DMS79 treated with DMSO at 0.1 percent for 48 hours (cell line): ENCODE measurements at regions not wholly inside any gene's neighbourhood (a gene's known extent, or its start where the extent isn't known, plus 50 kb on each side); places are given as distances from the start of the nearest gene placed in this dataset.
"Not testable (repeated sequence)": the region's sequence is repeated elsewhere in the genome, so short reads cannot be mapped to it uniquely, and the experiment has no call there.

Experiments used
- DNase-seq: peaks from one replicate; lab custom pipeline; 2025; lab: John Stamatoyannopoulos, UW

DNA sequence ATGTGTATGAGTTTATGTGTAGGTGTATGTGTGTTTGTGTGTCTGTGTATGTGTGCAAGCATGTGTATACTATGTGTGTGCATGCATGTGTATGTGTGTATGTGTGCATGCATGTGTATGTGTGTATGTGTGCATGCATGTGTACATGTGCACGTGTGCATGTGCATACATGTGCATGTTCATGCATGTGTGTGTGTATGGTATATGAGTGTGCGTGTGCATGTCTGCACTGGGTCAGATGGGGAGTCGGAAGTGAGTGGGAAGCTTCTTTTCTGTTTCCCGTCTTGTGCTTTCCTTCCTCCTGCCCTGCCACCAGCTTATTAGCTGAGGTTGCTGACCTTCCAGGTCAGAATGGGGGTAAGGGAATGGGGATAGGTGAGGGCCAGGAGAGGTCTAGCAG is 174.7 kb downstream of the MAP2K4 start:
- no peak for DNase-seq

DNA sequence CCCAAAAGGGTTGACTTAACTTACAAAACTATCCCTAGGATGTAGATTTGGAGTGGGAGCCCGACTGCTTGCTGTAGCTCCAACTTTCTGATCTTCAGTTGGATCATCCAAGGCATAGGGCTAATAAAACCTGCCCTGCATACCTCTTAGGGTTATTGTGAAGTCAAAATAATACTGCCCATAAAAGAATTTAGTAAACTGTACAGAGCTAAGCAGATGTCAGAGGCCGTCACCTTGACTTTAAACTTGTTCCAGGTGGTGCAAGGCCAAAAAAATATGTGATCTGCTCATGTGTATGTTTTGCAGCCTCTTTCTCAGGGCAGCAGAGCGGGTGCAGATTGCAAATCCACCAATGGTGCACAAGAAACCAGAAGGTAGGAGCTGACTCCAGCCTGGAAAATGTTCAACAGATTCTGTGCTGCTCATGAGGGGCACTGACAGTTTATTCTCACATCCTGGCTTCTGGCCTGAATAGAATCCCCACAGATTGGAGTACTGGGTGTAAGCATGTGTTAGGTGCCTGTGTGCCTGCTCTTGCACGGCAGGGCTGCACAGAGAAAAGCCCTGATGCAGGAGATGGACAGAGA is 180.7 kb downstream of the MAP2K4 start:
- DNase-seq, result no peak

DNA sequence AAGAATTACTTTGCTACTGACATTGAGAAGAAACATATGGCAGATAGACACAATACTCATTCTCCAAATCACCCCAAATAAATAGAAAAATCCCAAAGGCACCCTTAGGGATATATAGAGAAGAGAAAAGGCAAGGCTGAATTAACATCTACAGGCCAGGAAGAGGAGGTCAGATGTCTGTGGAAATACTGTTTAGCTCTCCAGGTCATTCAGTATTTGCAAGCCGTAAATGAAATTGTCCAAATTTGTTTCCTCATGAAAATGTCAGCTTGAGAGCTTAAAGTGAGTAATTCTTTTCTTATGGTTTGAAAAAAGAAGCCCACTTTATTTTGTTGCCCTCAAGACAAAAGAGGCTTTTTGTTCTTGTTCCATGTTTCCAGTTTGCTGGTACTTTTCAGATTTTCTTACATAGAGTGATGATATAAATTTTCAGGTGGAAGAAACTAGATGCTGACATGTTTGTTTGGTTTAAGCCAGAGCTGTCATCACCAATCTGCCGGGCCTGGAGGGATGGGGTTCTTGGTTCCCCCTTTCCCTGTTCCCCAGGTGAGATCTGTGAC is 189.0 kb downstream of the MAP2K4 start:
- no peak for DNase-seq

DNA sequence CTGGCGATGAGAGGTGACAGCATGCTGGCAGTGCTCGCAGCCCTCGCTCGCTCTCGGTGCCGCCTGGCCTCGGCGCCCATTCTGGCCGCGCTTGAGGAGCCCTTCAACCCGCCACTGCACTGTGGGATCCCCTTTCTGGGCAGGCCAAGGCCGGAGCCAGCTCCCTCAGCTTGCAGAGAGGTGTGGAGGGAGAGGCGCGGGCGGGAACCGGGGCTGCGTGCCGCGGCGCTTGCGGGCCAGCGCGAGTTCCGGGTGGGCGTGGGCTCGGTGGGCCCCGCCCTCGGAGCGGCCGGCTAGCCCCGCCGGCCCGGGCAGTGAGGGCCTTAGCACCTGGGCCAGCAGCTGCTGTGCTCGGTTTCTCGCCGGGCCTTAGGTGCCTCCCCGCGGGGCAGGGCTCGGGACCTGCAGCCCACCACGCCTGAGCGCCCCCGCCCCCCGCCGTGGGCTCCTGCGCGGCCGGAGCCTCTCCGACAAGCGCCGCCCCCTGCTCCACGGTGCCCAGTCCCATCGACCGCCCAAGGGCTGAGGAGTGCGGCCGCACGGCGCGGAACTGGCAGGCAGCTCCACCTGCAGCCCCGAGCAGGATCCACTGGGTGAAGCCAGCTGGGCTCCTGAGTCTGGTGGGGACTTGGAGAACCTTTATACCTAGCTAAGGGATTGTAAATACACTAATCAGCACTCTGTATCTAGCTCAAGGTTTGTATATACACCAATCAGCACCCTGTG is 200.2 kb downstream of the MAP2K4 start:
- DNase-seq, result not testable (repeated sequence)

DNA sequence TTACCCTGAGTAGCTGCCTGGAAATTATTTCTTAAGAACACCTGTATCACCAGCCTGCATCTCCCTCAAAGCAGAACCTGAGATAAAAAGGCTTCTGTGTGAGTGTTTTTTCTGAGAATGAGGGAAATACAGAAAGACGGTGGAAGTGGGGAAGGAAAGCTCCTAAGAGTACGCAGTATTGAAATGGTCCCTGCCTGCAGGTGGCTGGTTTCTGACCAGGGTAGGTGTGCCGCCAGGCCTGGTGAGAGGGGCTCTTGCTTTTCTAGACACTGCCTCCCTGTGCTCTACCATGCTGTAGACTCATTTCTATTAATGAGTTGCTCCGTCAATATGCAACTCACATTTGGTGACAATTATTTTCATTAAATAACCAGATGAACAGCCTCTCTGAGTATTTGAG is 201.7 kb downstream of the MAP2K4 start:
- DNase-seq, result no peak

DNA sequence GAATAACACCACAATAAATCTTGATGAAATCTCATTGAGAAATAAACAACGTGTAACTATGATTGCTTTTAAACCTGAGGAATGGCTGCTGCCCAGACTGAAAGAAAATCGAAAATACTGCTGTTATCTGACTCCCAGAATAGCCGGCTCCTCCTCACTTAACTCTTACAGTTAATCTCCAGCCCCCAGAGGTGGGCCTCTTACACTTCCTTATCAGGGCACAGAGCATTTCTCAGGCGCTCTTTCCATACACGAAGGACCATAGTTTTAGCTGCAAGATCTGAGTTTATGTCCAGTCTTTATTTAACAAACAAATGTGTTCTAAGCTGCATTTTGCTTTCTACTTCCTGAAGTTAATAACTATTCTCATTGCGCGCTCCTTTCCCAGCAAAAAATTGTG is 206.9 kb downstream of the MAP2K4 start:
- DNase-seq, result no peak

DNA sequence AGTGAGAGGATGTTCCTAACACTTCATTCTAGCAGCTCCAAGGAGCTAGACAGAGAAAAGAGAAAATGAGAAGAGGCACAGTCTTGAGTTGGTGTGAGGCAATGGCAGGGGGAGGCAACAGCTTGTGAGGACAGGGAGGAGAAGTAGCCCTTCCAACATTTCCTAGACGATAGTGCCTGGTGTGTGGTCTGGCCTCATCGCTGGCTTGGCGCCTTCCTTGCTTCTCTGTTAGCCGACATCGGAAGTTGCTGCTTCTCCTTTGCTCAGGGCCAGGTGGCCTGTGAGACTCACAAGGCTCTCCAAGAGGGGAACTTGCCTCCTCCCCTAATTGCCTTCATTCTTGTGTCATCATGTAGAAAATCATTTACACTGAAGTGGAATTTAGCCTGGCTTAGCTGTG is 208.7 kb downstream of the MAP2K4 start:
- DNase-seq, result no peak

DNA sequence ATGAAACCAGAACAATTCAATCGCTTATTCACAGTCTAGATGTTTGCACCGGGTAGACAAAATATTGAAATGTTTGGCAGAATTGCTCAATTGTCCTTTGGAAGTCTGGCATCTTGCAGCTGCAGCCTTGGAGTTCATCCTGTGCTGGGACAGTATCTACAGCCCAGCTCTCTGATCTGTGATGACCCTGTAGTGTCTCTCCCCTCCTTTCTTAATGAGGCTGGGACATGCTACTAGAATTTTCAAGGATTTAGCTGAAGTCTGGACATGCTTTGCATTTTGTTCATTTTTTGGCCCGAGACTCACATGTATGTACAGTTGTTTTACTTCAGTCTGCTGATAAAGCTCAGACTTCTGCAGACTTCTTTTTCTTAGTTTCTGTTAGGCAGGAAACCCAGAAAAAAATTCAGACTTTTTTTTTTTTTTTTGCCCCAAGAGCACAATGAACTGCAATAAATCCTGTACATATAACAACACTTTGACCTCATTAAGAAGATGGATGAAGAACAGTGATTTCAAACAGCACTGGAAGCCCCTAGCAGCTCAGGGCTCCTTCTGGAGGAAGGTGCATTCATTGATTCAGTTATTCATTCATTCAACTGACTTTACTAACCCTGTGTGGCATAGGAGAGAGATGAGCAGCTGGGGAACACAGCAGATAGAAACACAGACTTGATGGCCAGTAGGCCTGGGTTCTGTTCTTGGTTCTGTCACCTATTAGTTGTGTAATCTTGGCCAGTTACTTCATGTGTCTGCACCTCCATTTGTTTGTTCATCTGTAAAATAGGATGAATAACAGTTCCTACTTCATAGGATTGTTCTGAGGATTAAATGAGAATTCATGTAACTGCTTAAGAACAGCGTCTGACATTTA is 210.0 kb downstream of the MAP2K4 start:
- DNase-seq, result no peak

DNA sequence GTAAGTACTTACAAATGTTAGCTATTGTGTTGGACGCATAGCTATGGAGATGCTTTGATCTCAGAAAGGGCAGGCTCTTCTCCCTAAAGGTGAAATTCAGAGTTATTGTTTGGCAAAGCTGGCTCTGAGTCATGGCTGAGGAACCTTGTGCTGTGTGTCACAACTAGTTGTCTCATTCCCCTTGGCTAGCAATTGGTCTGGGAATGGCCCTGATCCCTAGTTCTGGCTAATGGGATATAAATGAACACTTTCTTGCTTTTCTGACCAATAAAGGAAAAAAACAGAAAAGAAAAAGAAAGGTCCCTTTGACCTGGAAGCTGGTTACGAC is 210.6 kb downstream of the MAP2K4 start:
- DNase-seq, result no peak

DNA sequence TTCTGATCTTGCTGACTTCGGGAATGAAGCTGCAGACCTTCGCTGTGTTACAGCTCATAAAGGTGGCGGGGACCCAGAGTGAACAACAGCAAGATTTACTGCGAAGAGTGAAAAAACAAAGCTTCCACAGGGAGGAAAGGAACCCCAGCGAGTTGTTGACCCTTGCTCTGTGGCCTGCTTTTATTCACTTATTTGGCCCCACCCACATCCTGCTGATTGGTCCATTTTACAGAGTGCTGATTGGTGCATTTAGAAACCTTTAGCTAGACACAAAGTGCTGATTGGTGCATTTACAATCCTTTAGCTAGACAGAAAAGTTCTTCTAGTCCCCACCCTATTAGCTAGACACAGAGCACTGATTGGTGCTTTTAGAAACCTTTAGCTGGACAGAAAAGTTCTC is 218.3 kb downstream of the MAP2K4 start:
- DNase-seq, result not testable (repeated sequence)

DNA sequence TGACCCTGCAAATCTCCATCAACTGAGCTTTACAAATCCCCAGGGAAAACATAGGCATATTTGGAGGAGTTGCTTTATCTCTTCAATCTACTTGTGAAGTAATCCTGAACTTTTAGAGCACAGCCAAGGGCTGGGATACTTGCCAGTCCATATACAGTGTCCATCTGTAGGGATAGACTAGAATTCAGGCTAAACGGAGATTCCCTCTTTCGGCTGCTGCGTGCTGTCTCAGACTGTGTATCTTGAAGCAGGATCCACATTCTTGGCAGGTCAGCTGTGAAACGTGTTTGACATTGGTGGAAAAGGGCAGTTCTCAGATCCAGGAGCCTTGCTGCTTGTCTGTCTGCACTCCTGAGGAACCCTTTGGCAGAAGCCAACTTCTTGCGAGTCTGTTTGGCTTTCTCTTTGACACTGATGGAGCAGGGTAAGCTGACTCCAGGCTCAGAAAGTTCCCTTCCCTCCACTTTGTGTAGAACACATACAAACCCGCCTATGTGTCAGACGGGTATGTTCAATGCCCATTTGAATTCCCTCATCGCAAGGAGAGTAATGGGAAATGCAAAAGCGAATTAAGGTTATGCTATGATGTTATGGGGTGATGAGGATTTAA is 221.8 kb downstream of the MAP2K4 start:
- DNase-seq, result no peak

DNA sequence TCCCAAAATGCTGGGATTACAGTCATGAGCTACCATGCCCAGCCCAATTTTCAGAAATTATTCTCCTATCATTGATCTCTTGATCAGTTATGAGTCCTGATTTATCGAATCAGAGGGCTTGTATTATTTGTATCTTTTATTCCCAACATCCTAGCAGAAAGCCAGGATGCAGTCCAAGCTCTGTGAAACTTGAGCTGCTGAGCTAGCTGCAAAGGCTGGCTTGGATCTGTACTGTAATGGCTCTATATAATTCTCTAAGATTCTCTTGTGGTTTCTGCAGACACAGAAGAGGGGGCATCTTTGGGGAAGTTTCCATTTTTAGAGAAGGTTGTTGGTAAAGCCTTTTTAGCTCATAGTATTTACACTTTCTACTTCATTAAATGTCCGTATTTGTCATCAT is 227.1 kb downstream of the MAP2K4 start:
- no peak for DNase-seq

DNA sequence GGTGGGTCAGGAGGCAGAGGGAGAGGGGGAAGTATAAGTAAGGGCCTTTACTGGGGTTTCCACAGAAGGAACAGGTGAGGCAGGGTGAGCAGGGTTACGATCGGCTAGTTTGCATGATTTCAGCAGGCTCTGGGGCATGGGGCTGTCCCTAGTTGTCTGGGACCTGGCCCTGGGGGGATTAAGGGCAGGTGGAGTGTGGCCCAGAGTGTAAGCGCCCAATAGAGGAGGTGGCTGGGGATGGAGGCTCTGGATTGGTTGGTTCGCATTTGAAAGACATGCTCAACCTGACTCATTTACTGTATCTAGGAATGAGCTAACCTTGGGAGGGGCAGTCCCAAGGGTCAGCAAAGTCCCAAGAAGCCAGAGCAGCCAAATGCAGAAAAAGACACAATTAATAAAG is 230.3 kb downstream of the MAP2K4 start:
- DNase-seq, result no peak

DNA sequence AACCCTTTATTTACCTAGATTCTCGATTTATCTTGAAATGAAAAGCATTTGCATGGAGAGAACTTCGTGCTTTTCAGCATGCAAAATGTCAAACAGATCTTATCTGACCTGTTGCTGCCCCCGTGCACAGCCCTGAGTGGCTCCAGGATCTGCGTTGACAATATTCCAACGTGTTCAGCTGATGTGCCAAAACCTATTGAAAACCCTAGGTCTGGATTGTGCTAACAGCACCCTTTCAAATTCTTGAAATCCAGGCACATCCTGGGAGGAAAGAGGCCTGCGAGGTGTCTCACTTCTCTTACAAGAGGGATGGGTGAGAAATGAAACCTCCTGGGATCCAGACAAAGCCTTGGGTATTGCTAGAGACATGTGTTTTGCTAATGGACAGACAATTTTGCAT is 231.8 kb downstream of the MAP2K4 start:
- no peak for DNase-seq

DNA sequence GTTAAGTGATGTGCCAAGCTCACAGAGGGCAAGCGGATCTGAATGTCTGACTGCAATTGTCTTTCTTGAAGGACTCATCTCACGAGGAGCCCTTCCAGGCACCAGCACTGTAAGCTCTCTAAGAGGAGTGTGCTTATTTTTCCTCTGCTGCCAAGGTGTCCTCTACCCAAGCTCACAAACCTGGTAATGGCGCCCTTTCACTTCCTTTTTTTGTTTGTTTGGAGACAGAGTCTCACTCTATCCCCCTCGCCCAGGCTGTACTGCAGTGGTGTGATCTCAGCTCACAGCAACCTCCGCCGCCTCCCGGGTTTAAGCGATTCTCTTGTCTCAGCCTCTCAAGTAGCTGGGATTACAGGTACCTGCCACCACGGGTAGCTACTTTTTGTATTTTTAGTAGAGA is 233.8 kb downstream of the MAP2K4 start:
- no peak for DNase-seq

DNA sequence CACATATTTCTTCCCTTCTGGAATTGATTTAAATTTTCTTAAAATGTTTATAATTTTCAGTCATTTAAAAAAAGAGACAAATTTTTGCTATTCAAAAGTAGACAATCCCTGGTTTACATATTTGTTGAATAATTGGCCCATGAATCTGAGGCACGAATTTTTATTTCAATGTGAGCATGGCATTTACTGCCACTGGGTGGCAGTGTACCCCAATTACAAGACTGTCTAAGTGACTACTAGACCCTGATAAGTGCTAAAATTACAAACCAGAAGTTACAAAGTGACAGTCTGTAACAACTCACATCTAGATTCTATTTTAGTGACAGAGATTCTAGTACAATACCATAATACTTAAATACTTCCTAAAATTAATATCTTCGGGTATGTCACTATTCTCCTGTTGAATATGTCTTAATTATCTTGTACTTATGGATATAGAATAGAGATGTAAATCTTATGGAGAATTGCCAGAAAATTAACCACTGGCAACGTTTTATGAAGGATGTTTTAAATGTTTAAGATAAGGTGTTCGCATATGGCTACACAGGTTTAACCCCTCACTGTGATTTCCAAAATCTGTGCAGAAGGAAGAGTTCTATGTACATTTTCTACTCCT is 235.8 kb downstream of the MAP2K4 start:
- DNase-seq, result peak; percentile 3

DNA sequence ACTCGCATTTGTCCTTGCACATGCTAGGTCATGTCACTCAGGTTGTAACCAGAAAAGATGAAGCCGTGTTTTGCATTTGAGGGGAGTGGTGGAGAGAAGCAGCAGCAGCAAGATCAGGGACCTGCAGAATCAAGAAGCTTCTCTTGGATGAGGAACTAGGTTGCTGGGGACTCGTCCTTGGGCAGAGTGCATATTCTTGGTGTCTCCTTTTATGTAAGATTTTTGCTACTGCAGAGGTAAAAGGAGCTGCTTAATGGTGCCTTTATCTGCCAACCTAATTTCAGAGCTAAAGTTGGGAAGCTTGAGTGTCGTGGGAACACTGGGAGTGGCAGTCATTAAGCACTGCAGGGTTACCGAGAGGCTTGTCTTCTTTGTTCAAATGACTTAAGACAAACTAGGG is 236.5 kb downstream of the MAP2K4 start:
- DNase-seq, result no peak

DNA sequence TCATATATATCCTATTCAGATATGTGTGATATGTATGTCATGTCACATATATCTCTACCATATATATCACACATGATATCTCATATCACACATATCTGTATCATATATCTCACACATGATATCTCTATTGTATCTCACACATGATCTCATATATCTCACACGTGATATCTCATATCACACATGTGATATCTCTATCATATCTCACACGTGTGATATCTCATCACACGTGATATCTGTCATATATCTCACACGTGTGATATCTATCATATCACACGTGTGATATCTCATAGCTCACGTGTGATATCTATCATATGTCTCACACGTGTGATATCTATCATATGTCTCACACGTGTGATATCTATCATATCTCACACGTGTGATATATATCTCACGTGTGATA is 240.7 kb downstream of the MAP2K4 start:
- no peak for DNase-seq

DNA sequence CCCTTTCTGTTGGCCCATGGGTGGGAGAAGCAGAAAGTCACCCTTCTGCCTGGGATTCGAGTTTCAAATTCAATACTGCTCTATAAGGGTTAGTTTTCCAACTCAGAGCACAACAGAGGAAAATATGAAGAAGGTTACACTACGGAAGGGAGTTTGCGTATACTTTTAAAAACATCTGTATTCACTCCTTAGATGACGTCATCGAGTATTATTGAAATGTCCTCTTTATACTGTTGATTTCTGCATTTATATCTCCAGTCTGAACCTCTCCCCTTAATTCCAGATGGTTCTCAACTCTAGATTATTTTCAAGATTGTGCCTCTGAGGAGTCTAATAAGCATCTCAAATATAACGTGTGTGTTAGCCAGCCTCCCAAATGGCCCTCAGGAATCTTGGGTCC is 249.1 kb downstream of the MAP2K4 start:
- DNase-seq, result no peak

DNA sequence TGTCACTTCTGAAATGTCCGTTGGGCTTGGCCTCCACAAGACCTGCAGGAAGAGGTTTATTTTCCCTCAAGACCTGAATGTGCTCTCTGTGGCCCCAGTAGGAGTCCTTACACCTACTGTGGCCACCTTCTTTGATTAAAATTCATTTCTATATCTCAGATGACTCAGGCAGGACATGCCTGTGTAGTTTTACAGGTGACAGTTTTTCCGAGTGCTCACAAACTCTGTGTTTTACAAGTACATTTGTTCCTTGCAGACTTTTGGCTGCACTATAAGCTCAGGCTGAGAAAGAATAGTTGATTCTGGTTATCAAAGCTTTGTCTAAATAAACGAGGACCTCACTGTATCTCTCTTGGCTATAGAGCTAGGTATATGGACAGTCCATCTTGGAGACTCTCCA is 257.1 kb downstream of the MAP2K4 start:
- no peak for DNase-seq

DNA sequence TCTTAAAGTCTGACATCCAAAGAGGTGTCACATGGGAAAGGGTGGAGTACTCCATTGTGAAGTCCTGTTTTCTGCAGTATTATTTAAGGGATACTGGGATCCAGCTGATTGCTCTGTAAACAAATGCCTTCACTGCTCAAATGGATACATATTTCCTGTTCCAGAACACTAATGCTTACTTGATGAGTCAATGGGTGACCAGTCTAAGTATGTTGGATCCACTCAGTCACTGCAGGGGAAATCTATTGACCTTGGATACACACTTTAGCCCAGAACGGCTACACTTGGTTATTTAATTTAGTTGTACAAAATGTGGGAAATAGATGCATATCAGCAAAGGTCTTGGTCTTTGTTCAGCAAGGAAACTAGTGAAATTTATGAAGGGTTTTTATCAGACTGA is 261.4 kb downstream of the MAP2K4 start:
- no peak for DNase-seq

DNA sequence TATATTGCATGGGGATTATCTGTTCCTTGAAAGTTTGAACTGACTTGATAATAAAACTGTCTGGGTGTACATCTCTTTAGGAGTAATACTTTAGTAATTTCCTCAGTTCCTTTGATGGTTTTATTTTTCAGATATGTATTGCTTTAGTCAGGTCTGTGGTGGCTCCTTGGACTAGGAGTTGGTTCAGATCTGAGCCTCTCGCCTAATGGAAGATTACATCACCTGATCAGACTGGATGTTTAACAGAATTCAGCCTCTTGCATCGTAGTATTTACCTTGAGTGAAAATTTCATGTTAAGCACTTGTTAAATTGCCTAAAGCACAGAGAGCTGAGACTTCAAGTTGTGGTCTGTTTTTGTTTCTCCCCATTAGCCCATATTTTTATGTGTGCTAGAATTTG is 267.3 kb downstream of the MAP2K4 start:
- no peak for DNase-seq
